Kidney (tissue), 13 donors: ENCODE measurements at regions not wholly inside any gene's neighbourhood (a gene's known extent, or its start where the extent isn't known, plus 50 kb on each side); places are given as distances from the start of the nearest gene placed in this dataset.

Source experiments
- DNase-seq, 5 donors: peaks; one replicate each; pipeline ENCODE4 v3.0.0-alpha.2; 2013 to 2020
- FAIRE-seq: peaks from 2 replicates; lab custom pipeline; 2012; peaks lifted over from hg19 to GRCh38; lab: Jason Lieb, UNC
- H3K27ac ChIP-seq, 2 donors: one replicate each; pipeline ENCODE4 v1.7.0; 2013; ENCODE audit warnings: low read depth in 2 of 2, low read length in 2 of 2, inconsistent platforms in 1 of 2
- H3K27me3 ChIP-seq: one replicate; pipeline ENCODE4 v1.7.1; 2013; ENCODE audit warnings: low read length, inconsistent platforms; ENCODE audit not compliant: control insufficient read depth, insufficient read depth
- H3K36me3 ChIP-seq, 3 donors: one replicate each; pipeline versions ENCODE4 v1.7.0 to v1.7.1; 2013; ENCODE audit warnings: low read length in 3 of 3, control low read depth in 1 of 3, inconsistent platforms in 1 of 3; ENCODE audit not compliant: insufficient read depth in 3 of 3, control insufficient read depth in 2 of 3
- H3K4me1 ChIP-seq, 3 donors: one replicate each; pipeline versions ENCODE4 v1.7.0 to v1.7.1; 2013; ENCODE audit warnings: low read length in 3 of 3, inconsistent platforms in 1 of 3, low read depth in 1 of 3; ENCODE audit not compliant: control insufficient read depth in 2 of 3, insufficient read depth in 2 of 3
- H3K4me3 ChIP-seq, 3 donors: one replicate each; pipeline versions ENCODE4 v1.7.0 to v1.8.1; 2013; ENCODE audit warnings: low read length in 3 of 3, control low read depth in 1 of 3, inconsistent platforms in 1 of 3
- H3K9ac ChIP-seq, 3 donors: one replicate each; pipeline versions ENCODE4 v1.7.0 to v1.7.1; 2013; ENCODE audit warnings: low read length in 3 of 3, control low read depth in 1 of 3, inconsistent platforms in 1 of 3
- H3K9me3 ChIP-seq, 3 donors: one replicate each; pipeline versions ENCODE4 v1.7.0 to v1.7.1; 2013; ENCODE audit warnings: low read length in 3 of 3, control low read depth in 1 of 3, inconsistent platforms in 1 of 3; ENCODE audit not compliant: control insufficient read depth in 2 of 3, insufficient read depth in 1 of 3
- intact Hi-C: fragments of 100-400 bp; cut with DNase I; formaldehyde crosslinking; loops from one replicate; pipeline ENCODE4 v1.11.1; 2022
- TF ChIP-seq, protein P1 (sequence below): IDR thresholded peaks from 3 replicates; pipeline ENCODE4 v1.5.1; 2012; ENCODE audit warnings: mild to moderate bottlenecking, moderate library complexity, borderline replicate concordance; ENCODE audit not compliant: insufficient read depth; ENCODE audit errors: extremely low read depth
- donor health status: control.
- donor health status: control.
- donor health status: control.
- donor health status: control.
- donor health status: control.
- donor health status: DM: yes; HTN: yes; CAD: no.
- donor health status: Normal renal cell carcinoma (clear cell type).

DNA sequence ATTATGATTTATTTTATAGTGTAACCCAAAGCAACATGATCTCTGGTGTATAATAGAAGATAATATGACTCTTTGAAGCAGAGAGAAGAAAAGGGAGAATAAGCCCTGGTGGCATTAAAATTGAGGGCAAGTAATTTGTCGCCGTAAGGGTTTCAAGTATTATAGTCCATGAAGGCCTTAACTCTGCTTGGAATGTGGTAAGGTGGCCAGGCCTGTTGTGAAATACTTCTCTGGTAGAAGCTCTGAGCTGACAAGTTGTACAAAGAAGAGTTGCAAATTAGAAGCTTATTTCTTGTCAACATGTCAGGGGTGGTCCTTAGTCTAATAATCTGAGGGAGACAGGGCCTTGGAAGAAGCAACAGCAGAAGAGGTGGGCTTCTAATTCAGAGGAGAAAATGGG is 151.7 kb upstream of the HHIP start:
- Histone ChIP-seq H3K9me3 (no peaks in the 10 kb centered on the region), H3K4me1 (no peaks in the 10 kb centered on the region), H3K9ac (no peak overlapping the region), H3K27me3 (no peaks in the 10 kb centered on the region), H3K4me3 (no peak overlapping the region), H3K36me3 (no peaks in the 10 kb centered on the region), H3K27ac (no peak overlapping the region)
- TF ChIP-seq, protein P1, sequence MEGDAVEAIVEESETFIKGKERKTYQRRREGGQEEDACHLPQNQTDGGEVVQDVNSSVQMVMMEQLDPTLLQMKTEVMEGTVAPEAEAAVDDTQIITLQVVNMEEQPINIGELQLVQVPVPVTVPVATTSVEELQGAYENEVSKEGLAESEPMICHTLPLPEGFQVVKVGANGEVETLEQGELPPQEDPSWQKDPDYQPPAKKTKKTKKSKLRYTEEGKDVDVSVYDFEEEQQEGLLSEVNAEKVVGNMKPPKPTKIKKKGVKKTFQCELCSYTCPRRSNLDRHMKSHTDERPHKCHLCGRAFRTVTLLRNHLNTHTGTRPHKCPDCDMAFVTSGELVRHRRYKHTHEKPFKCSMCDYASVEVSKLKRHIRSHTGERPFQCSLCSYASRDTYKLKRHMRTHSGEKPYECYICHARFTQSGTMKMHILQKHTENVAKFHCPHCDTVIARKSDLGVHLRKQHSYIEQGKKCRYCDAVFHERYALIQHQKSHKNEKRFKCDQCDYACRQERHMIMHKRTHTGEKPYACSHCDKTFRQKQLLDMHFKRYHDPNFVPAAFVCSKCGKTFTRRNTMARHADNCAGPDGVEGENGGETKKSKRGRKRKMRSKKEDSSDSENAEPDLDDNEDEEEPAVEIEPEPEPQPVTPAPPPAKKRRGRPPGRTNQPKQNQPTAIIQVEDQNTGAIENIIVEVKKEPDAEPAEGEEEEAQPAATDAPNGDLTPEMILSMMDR = no peak
- intact Hi-C loops = no loop called here
- FAIRE-seq = no peak
- DNase-seq = no peak

DNA sequence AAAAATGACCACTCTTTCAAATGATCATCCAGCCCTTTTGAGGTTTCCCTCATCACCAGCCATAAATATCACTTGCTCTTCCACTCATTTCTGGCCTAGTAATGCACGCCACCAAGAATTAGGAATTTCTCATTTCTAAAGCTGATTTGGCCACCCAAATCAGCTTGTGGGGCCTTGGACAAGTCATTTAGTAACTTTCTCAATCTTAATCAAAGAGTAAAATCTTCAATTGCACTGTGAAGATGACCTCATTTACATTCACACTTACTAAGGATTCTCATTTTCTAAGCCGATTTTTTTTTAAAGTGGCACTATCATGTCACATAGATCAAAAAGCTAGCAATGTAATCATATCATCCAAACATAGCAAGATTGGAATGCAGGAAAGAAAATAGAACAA is 150.0 kb upstream of the HHIP start:
- H3K27ac ChIP-seq = no peak overlapping the region
- FAIRE-seq (no peak), DNase-seq (no peak)
- TF ChIP-seq, protein P1 = no peak
- H3K4me3 ChIP-seq = no peak overlapping the region
- intact Hi-C loops = no loop called here
- H3K4me1 ChIP-seq = no peaks in the 10 kb centered on the region
- no peaks in the 10 kb centered on the region for H3K36me3 ChIP-seq
- no peaks in the 10 kb centered on the region for H3K9me3 ChIP-seq
- no peak overlapping the region for H3K9ac ChIP-seq
- H3K27me3 ChIP-seq = no peaks in the 10 kb centered on the region

DNA sequence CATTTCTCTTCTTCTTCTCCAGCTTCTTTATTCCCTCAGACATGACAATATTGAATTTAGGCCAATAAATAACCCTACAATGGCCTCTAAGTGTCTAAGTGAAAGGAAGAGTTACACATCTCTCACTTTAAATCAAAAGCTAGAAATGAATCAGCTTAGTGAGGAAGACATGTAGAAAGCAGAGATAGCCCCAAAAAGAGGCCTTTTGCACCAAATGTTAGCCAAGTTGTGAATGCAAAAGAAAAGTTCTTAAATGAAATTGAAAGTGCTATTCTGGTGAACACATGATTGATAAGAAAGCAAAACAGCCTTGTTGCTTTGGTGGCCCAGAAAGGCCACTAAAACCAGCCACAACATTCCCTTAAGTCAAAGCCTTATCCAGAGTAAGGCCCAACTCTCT is 146.2 kb upstream of the HHIP start:
- H3K4me1 ChIP-seq = no peaks in the 10 kb centered on the region
- no peaks in the 10 kb centered on the region for H3K27me3 ChIP-seq
- FAIRE-seq (no peak), DNase-seq (no peak)
- no peak overlapping the region for H3K9ac ChIP-seq
- H3K9me3 ChIP-seq = no peaks in the 10 kb centered on the region
- TF ChIP-seq, protein P1 = no peak
- H3K36me3 ChIP-seq = no peaks in the 10 kb centered on the region
- H3K27ac ChIP-seq = no peak overlapping the region
- intact Hi-C loops = no loop called here
- no peak overlapping the region for H3K4me3 ChIP-seq

DNA sequence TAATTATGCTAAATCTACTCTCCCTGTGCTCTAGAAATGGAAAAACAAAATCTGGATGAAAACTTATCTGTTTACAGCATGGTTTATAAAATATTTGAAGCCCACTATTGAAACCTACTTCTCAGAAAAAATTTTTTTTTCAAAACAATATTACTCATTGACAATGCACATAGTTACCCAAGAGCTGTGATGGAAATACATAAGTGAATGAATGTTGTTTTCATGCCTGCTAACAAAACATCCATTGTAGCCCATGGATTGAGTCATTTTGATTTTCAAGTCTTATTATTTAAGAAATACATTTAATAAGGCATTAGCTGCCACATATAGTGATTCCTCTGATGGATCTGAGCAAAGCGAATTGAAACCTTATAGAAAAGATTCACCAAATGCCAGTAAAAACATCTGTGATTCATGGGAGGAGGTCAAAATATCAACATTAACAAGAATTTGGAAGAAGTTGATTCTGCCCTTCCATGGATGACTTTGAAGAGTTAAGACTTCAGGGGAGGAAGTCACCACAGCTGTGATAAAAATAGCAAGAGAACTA is 144.7 kb upstream of the HHIP start:
- no peak for DNase-seq
- FAIRE-seq = no peak
- Histone ChIP-seq H3K27ac (no peak overlapping the region), H3K4me1 (no peaks in the 10 kb centered on the region), H3K9ac (no peak overlapping the region), H3K9me3 (no peaks in the 10 kb centered on the region), H3K27me3 (no peaks in the 10 kb centered on the region), H3K36me3 (no peaks in the 10 kb centered on the region), H3K4me3 (no peak overlapping the region)
- intact Hi-C loops = no loop called here
- TF ChIP-seq, protein P1 = no peak
